T-cell (primary cell): ENCODE measurements at regions not wholly inside any gene's neighbourhood (a gene's known extent, or its start where the extent isn't known, plus 50 kb on each side); places are given as distances from the start of the nearest gene placed in this dataset.
"Not testable (repeated sequence)": the region's sequence is repeated elsewhere in the genome, so short reads cannot be mapped to it uniquely, and the experiment has no call there.

Source experiments
- ATAC-seq, 4 experiments: fragments of 200-7000 bp in 3 of 4; fragments of 150-1000 bp in 1 of 4; cut with Tn5 transposase; replicated peaks in 1 of 4; 1 replicate in 3 of 4; 2 replicates in 1 of 4; pipeline ENCODE4 v1.10.0; 2021; ENCODE audit warnings: moderate library complexity in 3 of 4, mild to moderate bottlenecking in 2 of 4, moderate number of reproducible peaks in 1 of 4
- CTCF ChIA-PET, 2 donors: fragments of 300-600 bp; sonication (Branson Sonifier 250); formaldehyde crosslinking; loops; one replicate each; lab custom pipeline; 2022; ENCODE audit warnings: antibody characterized with exemption in 2 of 2; lab: Charles Lee
- POLR2A ChIA-PET, 2 donors: fragments of 300-600 bp; sonication (Branson Sonifier 250); formaldehyde crosslinking; loops; one replicate each; lab custom pipeline; 2022; ENCODE audit warnings: antibody characterized with exemption in 2 of 2; lab: Charles Lee
- DNase-seq, 35 experiments: peaks; one replicate each; pipeline versions ENCODE4 v3.0.0 to v3.0.0-alpha.2; 2013 to 2023
- H3K27ac ChIP-seq: one replicate; pipeline ENCODE4 v1.5.1; 2013; ENCODE audit warnings: low read length
- H3K27me3 ChIP-seq, 2 experiments: replicated peaks in 1 of 2; 1 replicate in 1 of 2; 2 replicates in 1 of 2; pipeline versions ENCODE4 v1.6.1 to v1.7.0; 2013; ENCODE audit warnings: low read length in 1 of 2, mixed read lengths in 1 of 2; ENCODE audit not compliant: control insufficient read depth in 2 of 2, insufficient read depth in 2 of 2; ENCODE audit errors: extremely low read depth in 1 of 2
- H3K36me3 ChIP-seq, 2 donors: 1 replicate in 1 of 2; 2 replicates in 1 of 2; pipeline versions ENCODE4 v1.6.1 to v1.7.0; 2013; ENCODE audit warnings: low read length in 1 of 2; ENCODE audit not compliant: control insufficient read depth in 2 of 2, insufficient read depth in 1 of 2; ENCODE audit errors: extremely low read depth in 1 of 2
- H3K4me1 ChIP-seq, 2 experiments: 1 replicate in 1 of 2; 2 replicates in 1 of 2; pipeline versions ENCODE4 v1.6.1 to v1.7.0; 2013; ENCODE audit warnings: low read length in 2 of 2, mixed read lengths in 1 of 2; ENCODE audit not compliant: insufficient read depth in 2 of 2, control insufficient read depth in 1 of 2; ENCODE audit errors: extremely low read depth in 1 of 2
- H3K4me3 ChIP-seq, 2 donors: 1 replicate in 1 of 2; 2 replicates in 1 of 2; pipeline versions ENCODE4 v1.5.1 to v1.7.0; 2013; ENCODE audit warnings: mild to moderate bottlenecking in 2 of 2, low read length in 1 of 2, moderate library complexity in 1 of 2; ENCODE audit not compliant: control insufficient read depth in 1 of 2; ENCODE audit errors: extremely low read depth in 1 of 2
- H3K9me3 ChIP-seq: 2 replicates; pipeline ENCODE4 v1.7.0; 2013
- H3K27ac Mint-ChIP-seq, 2 donors: one replicate each; pipeline ENCODE4 v1.8.0; 2020 to 2021; ENCODE audit warnings: mild to moderate bottlenecking in 2 of 2, mixed read lengths in 2 of 2
- H3K27me3 Mint-ChIP-seq, 2 donors: one replicate each; pipeline ENCODE4 v1.8.0; 2021 to 2022; ENCODE audit warnings: mixed read lengths in 2 of 2
- H3K36me3 Mint-ChIP-seq: one replicate; pipeline ENCODE4 v1.8.0; 2021; ENCODE audit warnings: mixed read lengths
- H3K4me1 Mint-ChIP-seq, 3 donors: one replicate each; pipeline ENCODE4 v1.8.0; 2020 to 2022; ENCODE audit warnings: mixed read lengths in 3 of 3, mild to moderate bottlenecking in 1 of 3
- H3K4me3 Mint-ChIP-seq, 3 donors: one replicate each; pipeline ENCODE4 v1.8.0; 2020 to 2022; ENCODE audit warnings: mild to moderate bottlenecking in 3 of 3, mixed read lengths in 3 of 3, moderate library complexity in 3 of 3
- H3K9me3 Mint-ChIP-seq, 3 donors: one replicate each; pipeline ENCODE4 v1.8.0; 2020 to 2022; ENCODE audit warnings: mixed read lengths in 3 of 3
- WGBS: methylation state at CpG from one replicate; pipeline ENCODE4 v1.1.5; 2013; ENCODE audit warnings: missing lambda C conversion rate; ENCODE audit not compliant: insufficient coverage; 5-methylcytosine and 5-hydroxymethylcytosine counted together

DNA sequence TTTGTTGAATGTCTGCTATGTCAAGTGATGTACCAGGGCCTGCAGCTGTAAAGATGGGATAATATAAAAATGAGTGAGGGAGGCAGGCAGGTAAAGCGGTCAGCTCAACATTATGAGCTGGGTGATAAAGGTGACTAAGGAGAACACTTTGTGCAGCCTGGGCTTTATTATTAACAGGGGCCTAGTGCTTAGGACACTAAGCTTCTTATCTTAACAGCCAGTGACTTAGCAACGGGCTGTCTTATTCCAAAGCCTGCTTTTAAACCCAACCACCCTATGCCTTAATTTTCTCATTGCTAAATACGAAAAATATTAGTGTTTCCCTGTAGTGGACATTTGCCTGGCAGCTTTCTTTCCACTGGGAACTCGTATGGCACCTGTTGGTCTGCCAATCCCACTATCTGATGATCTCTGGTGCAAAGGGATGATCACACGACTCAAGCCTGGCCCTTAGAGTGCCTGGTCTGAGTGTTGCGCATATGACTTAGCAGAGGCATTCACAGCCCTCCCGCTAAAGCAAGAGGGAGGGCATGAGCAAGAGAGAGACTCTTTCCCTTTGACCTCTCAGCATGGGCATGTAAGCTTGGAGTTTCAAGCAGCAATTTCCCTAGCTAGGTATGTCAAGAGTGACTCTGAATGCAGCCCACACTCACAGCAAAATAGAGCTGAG is 98.6 kb upstream of the PAPPA2 start:
- DNase-seq (no peak), ATAC-seq (no peak)
- no peaks in the 10 kb centered on the region for H3K4me1 ChIP-seq
- Mint-ChIP-seq H3K4me1 (no peaks in the 10 kb centered on the region), H3K4me3 (no peak overlapping the region), H3K27ac (no peak overlapping the region), H3K36me3 (no peaks in the 10 kb centered on the region), H3K27me3 (peaks cover 0 to 6% of the 10 kb centered on the region in 2 donors), H3K9me3 (peaks cover 0 to 7% (median 0%) of the 10 kb centered on the region in 3 donors)
- no peaks in the 10 kb centered on the region for H3K36me3 ChIP-seq
- no peak overlapping the region for H3K27ac ChIP-seq
- no peaks in the 10 kb centered on the region for H3K9me3 ChIP-seq
- no peak overlapping the region for H3K4me3 ChIP-seq
- 57% methylated on average over 6 of the region's 7 CpGs for WGBS
- ChIA-PET CTCF (interaction anchor here (1.0 to 1.1 kb wide), 2 partner anchors 9 to 12 kb away, joined by 3 to 6 read pairs; no protein-coding TSS in a partner anchor), POLR2A (no interaction called here)
- H3K27me3 ChIP-seq, result no peaks in the 10 kb centered on the region

DNA sequence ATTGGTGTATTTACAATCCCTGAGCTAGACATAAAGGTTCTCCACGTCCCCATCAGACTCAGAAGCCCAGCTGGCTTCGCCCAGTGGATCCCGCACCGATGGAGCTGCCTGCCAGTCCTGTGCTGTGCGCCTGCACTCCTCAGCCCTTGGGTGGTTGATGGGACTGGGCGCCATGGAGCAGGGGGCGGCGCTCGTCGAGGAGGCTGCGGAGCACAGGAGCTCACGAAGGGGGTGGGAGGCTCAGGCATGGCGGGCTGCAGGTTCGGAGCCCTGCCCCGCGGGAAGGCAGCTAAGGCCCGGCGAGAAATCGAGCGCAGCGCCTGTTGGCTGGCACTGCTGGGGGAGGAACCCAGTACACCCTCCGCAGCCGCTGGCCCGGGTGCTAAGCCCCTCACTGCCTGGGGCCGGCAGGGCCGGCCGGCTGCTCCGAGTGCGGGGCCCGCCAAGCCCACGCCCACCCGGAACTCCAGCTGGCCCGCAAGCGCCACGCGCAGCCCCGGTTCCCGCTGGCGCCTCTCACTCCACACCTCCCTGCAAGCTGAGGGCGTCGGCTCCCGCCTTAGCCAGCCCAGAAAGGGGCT is 113.8 kb upstream of the PAPPA2 start:
- H3K27me3 Mint-ChIP-seq, H3K4me3 ChIP-seq, CTCF ChIA-PET, H3K4me1 ChIP-seq, H3K4me1 Mint-ChIP-seq, H3K36me3 ChIP-seq, POLR2A ChIA-PET, H3K4me3 Mint-ChIP-seq, H3K36me3 Mint-ChIP-seq, ATAC-seq, H3K9me3 ChIP-seq, H3K27me3 ChIP-seq, H3K27ac Mint-ChIP-seq, DNase-seq, H3K27ac ChIP-seq: not testable (repeated sequence)
- H3K9me3 Mint-ChIP-seq, result peaks cover 15 to 25% (median 23%) of the 10 kb centered on the region in 3 donors
- 97% methylated on average over 14 of the region's 42 CpGs for WGBS

DNA sequence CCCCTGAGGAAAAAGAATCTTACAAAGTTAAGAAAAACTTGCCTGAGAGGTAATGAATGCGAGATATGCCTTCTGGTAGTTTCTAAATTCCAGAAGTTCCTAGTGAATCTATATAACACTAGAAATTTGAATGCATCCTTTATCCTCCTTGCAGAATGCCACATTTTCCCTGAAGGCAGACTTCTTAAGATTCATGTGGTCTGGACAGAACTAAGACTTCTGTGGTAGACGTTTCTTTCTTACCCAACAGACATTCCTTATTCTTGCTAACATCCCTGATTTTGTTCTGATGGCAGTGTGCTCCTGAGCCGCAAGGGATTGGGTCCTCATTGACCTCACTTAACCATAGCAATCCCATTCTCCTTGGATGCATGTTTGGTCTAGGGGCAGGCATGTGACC is 121.3 kb upstream of the PAPPA2 start:
- no peak overlapping the region for H3K27ac Mint-ChIP-seq
- H3K4me1 Mint-ChIP-seq, result no peaks in the 10 kb centered on the region
- ATAC-seq, result no peak
- 60% methylated on average over 1 of the region's 3 CpGs for WGBS
- H3K9me3 Mint-ChIP-seq, result peaks cover 9 to 30% (median 25%) of the 10 kb centered on the region in 3 donors
- Histone ChIP-seq H3K36me3 (no peaks in the 10 kb centered on the region), H3K4me1 (no peaks in the 10 kb centered on the region), H3K27me3 (no peaks in the 10 kb centered on the region), H3K9me3 (no peaks in the 10 kb centered on the region), H3K4me3 (no peak overlapping the region), H3K27ac (no peak overlapping the region)
- ChIA-PET CTCF (no interaction called here), POLR2A (no interaction called here)
- H3K36me3 Mint-ChIP-seq, result no peaks in the 10 kb centered on the region
- H3K27me3 Mint-ChIP-seq, result peaks cover 0 to 5% of the 10 kb centered on the region in 2 donors
- no peak overlapping the region for H3K4me3 Mint-ChIP-seq
- no peak for DNase-seq

DNA sequence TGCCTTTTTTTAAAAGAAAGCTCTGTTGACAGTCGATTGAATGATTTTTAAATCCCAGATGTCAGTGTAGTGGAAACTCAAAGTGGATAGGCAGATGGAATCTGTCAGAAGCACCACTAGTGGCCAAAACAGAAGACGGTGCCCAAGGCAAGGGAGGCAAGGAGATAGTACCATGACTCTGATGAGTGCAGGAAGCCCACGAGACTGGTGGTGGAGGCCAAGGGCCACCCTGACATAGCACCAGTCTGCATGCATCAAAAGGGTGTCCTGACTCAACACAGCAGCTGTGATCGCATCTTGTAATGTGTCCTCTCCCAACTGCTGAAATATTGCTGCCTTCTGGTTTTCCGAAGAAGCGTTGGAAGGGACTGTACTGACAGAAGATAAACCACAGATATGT is 124.1 kb upstream of the PAPPA2 start:
- H3K4me1 ChIP-seq, result no peaks in the 10 kb centered on the region
- POLR2A ChIA-PET, result no interaction called here
- no peak for ATAC-seq

DNA sequence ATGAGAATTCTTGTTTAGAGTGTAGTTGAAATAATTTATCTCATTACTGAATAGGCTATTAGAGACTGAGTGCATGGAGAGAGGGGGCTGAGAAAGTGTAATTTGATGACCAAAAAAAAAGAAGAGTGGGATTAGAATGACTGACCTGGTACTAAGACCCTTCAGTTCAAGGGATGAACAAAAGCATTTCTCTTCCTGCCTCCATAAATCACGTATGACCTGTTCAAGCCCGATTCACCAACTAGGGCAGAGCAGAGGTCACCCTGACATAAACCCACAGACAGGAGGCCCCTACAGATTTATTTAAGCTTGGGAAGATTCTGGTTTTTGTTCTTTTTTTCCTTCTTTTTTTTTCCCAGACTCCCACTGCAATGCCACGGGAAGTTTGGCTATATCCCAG is 123.7 kb upstream of the COP1 start:
- Histone ChIP-seq H3K27ac (no peak overlapping the region), H3K27me3 (no peaks in the 10 kb centered on the region), H3K36me3 (no peaks in the 10 kb centered on the region), H3K4me1 (no peaks in the 10 kb centered on the region), H3K4me3 (no peak overlapping the region), H3K9me3 (no peaks in the 10 kb centered on the region)
- H3K27me3 Mint-ChIP-seq, result peaks cover 0 to 3% of the 10 kb centered on the region in 2 donors
- H3K4me3 Mint-ChIP-seq, result no peak overlapping the region
- H3K4me1 Mint-ChIP-seq, result no peaks in the 10 kb centered on the region
- no peaks in the 10 kb centered on the region for H3K36me3 Mint-ChIP-seq
- peaks cover 0 to 10% (median 0%) of the 10 kb centered on the region in 3 donors for H3K9me3 Mint-ChIP-seq
- DNase-seq (no peak), ATAC-seq (no peak)
- no peak overlapping the region for H3K27ac Mint-ChIP-seq
- no CpG with 5 or more reads among the region's 3 CpGs for WGBS
- ChIA-PET POLR2A (no interaction called here), CTCF (no interaction called here)

More for the DNA sequence above, 124.1 kb upstream of the PAPPA2 start:
- no peak overlapping the region for H3K27ac Mint-ChIP-seq
- no peaks in the 10 kb centered on the region for H3K27me3 ChIP-seq
- DNase-seq, result no peak
- H3K4me3 ChIP-seq, result no peak overlapping the region
- H3K4me1 Mint-ChIP-seq, result no peaks in the 10 kb centered on the region
- CTCF ChIA-PET, result no interaction called here
- H3K27me3 Mint-ChIP-seq, result peaks cover 0 to 5% of the 10 kb centered on the region in 2 donors
- H3K9me3 Mint-ChIP-seq, result peaks cover 4 to 8% (median 6%) of the 10 kb centered on the region in 3 donors
- H3K36me3 Mint-ChIP-seq, result no peaks in the 10 kb centered on the region
- 86% methylated on average over 5 of the region's 6 CpGs for WGBS
- no peaks in the 10 kb centered on the region for H3K9me3 ChIP-seq
- no peak overlapping the region for H3K4me3 Mint-ChIP-seq
- H3K36me3 ChIP-seq, result no peaks in the 10 kb centered on the region
- H3K27ac ChIP-seq, result no peak overlapping the region

DNA sequence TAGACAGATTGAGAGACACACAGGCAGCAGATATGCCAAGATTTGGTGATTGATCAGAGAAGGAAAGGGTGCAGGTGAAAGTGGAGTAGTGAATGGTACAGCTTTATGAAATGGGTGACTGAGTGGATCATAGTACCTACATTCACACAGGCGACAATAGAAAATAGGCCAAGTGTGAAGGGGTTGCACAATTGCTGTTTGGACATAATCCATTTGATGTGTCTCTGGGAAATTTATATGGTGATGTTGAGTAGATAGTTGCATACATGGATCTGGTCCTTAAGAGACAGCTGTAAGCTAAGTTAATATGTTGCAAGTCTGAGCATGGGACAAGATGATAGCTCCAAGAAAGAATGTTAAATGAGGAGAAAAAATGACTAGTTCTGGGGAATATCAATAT is 118.6 kb upstream of the COP1 start:
- H3K9me3 Mint-ChIP-seq, result peaks cover 0 to 3% (median 0%) of the 10 kb centered on the region in 3 donors
- POLR2A ChIA-PET, result no interaction called here

More for the DNA sequence above, 118.6 kb upstream of the COP1 start:
- no peak overlapping the region for H3K4me3 Mint-ChIP-seq
- no peaks in the 10 kb centered on the region for H3K4me1 Mint-ChIP-seq
- H3K9me3 ChIP-seq, result no peaks in the 10 kb centered on the region
- DNase-seq (no peak), ATAC-seq (no peak)
- H3K27ac Mint-ChIP-seq, result no peak overlapping the region
- H3K36me3 Mint-ChIP-seq, result no peaks in the 10 kb centered on the region
- no CpG with 5 or more reads among the region's 1 CpG for WGBS
- no peak overlapping the region for H3K4me3 ChIP-seq
- H3K4me1 ChIP-seq, result no peaks in the 10 kb centered on the region
- H3K27ac ChIP-seq, result no peak overlapping the region
- H3K36me3 ChIP-seq, result no peaks in the 10 kb centered on the region
- CTCF ChIA-PET, result no interaction called here
- H3K27me3 ChIP-seq, result no peaks in the 10 kb centered on the region
- peaks cover 3 to 8% of the 10 kb centered on the region in 2 donors for H3K27me3 Mint-ChIP-seq
